HCEC 1CT (cell line): ENCODE measurements at regions not wholly inside any gene's neighbourhood (a gene's known extent, or its start where the extent isn't known, plus 50 kb on each side); places are given as distances from the start of the nearest gene placed in this dataset.

ENCODE experiments used
- DNase-seq: peaks from one replicate; pipeline ENCODE4 v3.0.0-alpha.2; 2017

GRCh38 chr13:100753376-100753775 is 78.8 kb upstream of the TMTC4 start:
- no peak for DNase-seq

- DNase-seq, result no peak
These were observed 77.2 kb upstream of the TMTC4 start for GRCh38 chr13:100751826-100752225.

GRCh38 chr13:100746953-100747683 is 72.5 kb upstream of the TMTC4 start:
- no peak for DNase-seq

GRCh38 chr13:100738176-100738855 is 63.7 kb upstream of the TMTC4 start:
- DNase-seq, result no peak

GRCh38 chr13:100735494-100735893 is 60.9 kb upstream of the TMTC4 start:
- no peak for DNase-seq

- DNase-seq, result no peak
These were observed 59.7 kb upstream of the TMTC4 start for GRCh38 chr13:100734194-100734720.

GRCh38 chr13:100733261-100733660 is 58.7 kb upstream of the TMTC4 start:
- DNase-seq, result no peak

- DNase-seq, result no peak
These were observed 53.6 kb upstream of the TMTC4 start for GRCh38 chr13:100728201-100728600.

GRCh38 chr13:100725472-100725871 is 50.9 kb upstream of the TMTC4 start:
- no peak for DNase-seq

- DNase-seq, result no peak
These were observed 50.0 kb upstream of the TMTC4 start for GRCh38 chr13:100724568-100724967.
